ENCODE measurements at regions not wholly inside any gene's neighbourhood (a gene's known extent, or its start where the extent isn't known, plus 50 kb on each side); places are given as distances from the start of the nearest gene placed in this dataset.

- TF ChIP-seq TEAD4 (IDR thresholded peaks at IDR 0.05; ENCODE audit: low read depth, low read length) (no peak), ASH2L (IDR thresholded peaks at IDR 0.05; ENCODE audit: low read length) (no peak), TAF7 (optimal IDR thresholded peaks at IDR 0.05; ENCODE audit: borderline replicate concordance, low read depth, low read length) (no peak), ATF2 (IDR thresholded peaks at IDR 0.05; ENCODE audit: low read length) (no peak), RBBP5 (IDR thresholded peaks at IDR 0.05; ENCODE audit: borderline replicate concordance, low read depth, low read length) (no peak), NRF1 (IDR thresholded peaks at IDR 0.05; ENCODE audit: low read depth, low read length) (no peak)
- TF ChIP-seq, protein P1, sequence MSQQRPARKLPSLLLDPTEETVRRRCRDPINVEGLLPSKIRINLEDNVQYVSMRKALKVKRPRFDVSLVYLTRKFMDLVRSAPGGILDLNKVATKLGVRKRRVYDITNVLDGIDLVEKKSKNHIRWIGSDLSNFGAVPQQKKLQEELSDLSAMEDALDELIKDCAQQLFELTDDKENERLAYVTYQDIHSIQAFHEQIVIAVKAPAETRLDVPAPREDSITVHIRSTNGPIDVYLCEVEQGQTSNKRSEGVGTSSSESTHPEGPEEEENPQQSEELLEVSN (IDR thresholded peaks at IDR 0.05), result no peak
Measured at GRCh38 chr14:105908006-105908405, 381.6 kb downstream of the TMEM121 start (continued).

All from H1 (cell line).